Panc1 (cell line): ENCODE measurements at regions not wholly inside any gene's neighbourhood (a gene's known extent, or its start where the extent isn't known, plus 50 kb on each side); places are given as distances from the start of the nearest gene placed in this dataset.

Experiments used
- ATAC-seq: fragments of 200-7000 bp; cut with Tn5 transposase; 2 replicates; pipeline ENCODE4 v1.9.1; 2020; ENCODE audit warnings: mild to moderate bottlenecking, moderate library complexity
- BruUV-seq: library from RNA; stranded (reverse); fragments of 400-500 nt; replicated peaks from 2 replicates; lab custom pipeline; 2021; lab: Mats Ljungman, UMichigan
- CTCF ChIA-PET: fragments of 300-600 bp; sonication (Branson Sonifier 250); formaldehyde crosslinking; loops from one replicate; lab custom pipeline; 2022; ENCODE audit warnings: antibody characterized with exemption; lab: Charles Lee
- POLR2A ChIA-PET: fragments of 300-600 bp; sonication (Branson Sonifier 250); formaldehyde crosslinking; loops from one replicate; lab custom pipeline; 2022; ENCODE audit warnings: antibody characterized with exemption; lab: Charles Lee
- DNase-seq: peaks from one replicate; pipeline ENCODE4 v3.0.0-alpha.2; 2010; ENCODE audit warnings: low read depth, low spot score
- H3K27ac ChIP-seq: 2 replicates; pipeline ENCODE4 v1.5.1; 2011; ENCODE audit warnings: mild to moderate bottlenecking, low read length, inconsistent platforms
- H3K27me3 ChIP-seq: fragments of 200-500 bp; sonication (Bioruptor generic); 2 replicates; pipeline ENCODE4 v1.6.0; 2014; ENCODE audit warnings: low read length, inconsistent platforms; ENCODE audit not compliant: control insufficient read depth, insufficient read depth
- H3K36me3 ChIP-seq: fragments of 200-500 bp; sonication (Bioruptor generic); 2 replicates; pipeline ENCODE4 v1.5.1; 2014; ENCODE audit warnings: inconsistent platforms, mild to moderate bottlenecking, low read length, moderate library complexity; ENCODE audit not compliant: control insufficient read depth, insufficient read depth
- H3K4me1 ChIP-seq: 2 replicates; pipeline ENCODE4 v1.5.1; 2011; ENCODE audit warnings: inconsistent platforms, mild to moderate bottlenecking, low read length, moderate library complexity; ENCODE audit not compliant: control insufficient read depth, insufficient read depth
- H3K4me3 ChIP-seq, 2 experiments: 2 replicates each; pipeline ENCODE4 v1.5.1; 2011 to 2012; ENCODE audit warnings: low read depth in 2 of 2, low read length in 2 of 2, mild to moderate bottlenecking in 2 of 2, inconsistent platforms in 1 of 2, moderate library complexity in 1 of 2
- H3K9me3 ChIP-seq: fragments of 200-500 bp; sonication (Bioruptor generic); 2 replicates; pipeline ENCODE4 v1.5.1; 2014; ENCODE audit warnings: low read depth, mild to moderate bottlenecking, inconsistent platforms, low read length, moderate library complexity; ENCODE audit not compliant: control insufficient read depth, insufficient read depth
- CTCF ChIP-seq: fragments of 450-650 bp; IDR thresholded peaks from 2 replicates; pipeline ENCODE4 v1.5.1; 2017; ENCODE audit warnings: mild to moderate bottlenecking
- POLR2AphosphoS5 ChIP-seq: IDR thresholded peaks from 2 replicates; pipeline ENCODE4 v1.6.1; 2012; ENCODE audit warnings: mild to moderate bottlenecking, low read depth, low read length, moderate library complexity
- REST ChIP-seq, 2 experiments: IDR thresholded peaks; 2 replicates each; pipeline ENCODE4 v1.6.1; 2011 to 2012; ENCODE audit warnings: low read depth in 2 of 2, control low read depth in 1 of 2, low read length in 1 of 2, mild to moderate bottlenecking in 1 of 2, moderate library complexity in 1 of 2; ENCODE audit not compliant: insufficient read depth in 1 of 2
- SIN3A ChIP-seq: IDR thresholded peaks from 2 replicates; pipeline ENCODE4 v1.6.1; 2012; ENCODE audit warnings: low read depth, mild to moderate bottlenecking, low read length, moderate library complexity, borderline replicate concordance; ENCODE audit not compliant: insufficient read depth
- TCF7L2 ChIP-seq: IDR thresholded peaks from 2 replicates; pipeline ENCODE4 v1.6.1; 2011; ENCODE audit warnings: mild to moderate bottlenecking, low read depth, low read length, inconsistent platforms
- in situ Hi-C: cut with HindIII; loops from 2 replicates; pipeline ENCODE4 v1.10.0; 2016; ENCODE audit warnings: low sequenced_read_pairs, low pct_unique_long_range_greater_than_20kb
- intact Hi-C: fragments of 100-400 bp; cut with micrococcal nuclease; formaldehyde crosslinking; loops from one replicate; pipeline ENCODE4 v1.10.0; 2022; ENCODE audit not compliant: unreplicated experiment

GRCh38 chr3:176780766-176781165 lies 416.5 kb downstream of the TBL1XR1 start:
- Histone ChIP-seq H3K9me3 (no peaks in the 10 kb centered on the region), H3K36me3 (no peaks in the 10 kb centered on the region), H3K4me1 (no peaks in the 10 kb centered on the region), H3K27me3 (no peaks in the 10 kb centered on the region), H3K4me3 (no peak overlapping the region), H3K27ac (no peak overlapping the region)
- DNase-seq (no peak), ATAC-seq (no peak)
- ChIA-PET CTCF (no interaction called here), POLR2A (no interaction called here)
- in situ Hi-C loops, result no loop called here
- TF ChIP-seq POLR2AphosphoS5 (no peak), TCF7L2 (no peak), SIN3A (no peak), REST (IDR thresholded peaks at IDR 0.05; ENCODE audit: insufficient read depth in 1 of 2, low read depth in 2 of 2, low read length in 1 of 2) (no peak), CTCF (no peak)
- BruUV-seq, result no TSS peak
- intact Hi-C loops, result no loop called here

GRCh38 chr3:176776622-176777175 lies 420.6 kb downstream of the TBL1XR1 start:
- Histone ChIP-seq H3K27me3 (no peaks in the 10 kb centered on the region), H3K27ac (no peak overlapping the region), H3K4me1 (no peaks in the 10 kb centered on the region), H3K4me3 (no peak overlapping the region), H3K36me3 (no peaks in the 10 kb centered on the region), H3K9me3 (no peaks in the 10 kb centered on the region)
- no peak for ATAC-seq
- TF ChIP-seq REST (IDR thresholded peaks at IDR 0.05; ENCODE audit: insufficient read depth in 1 of 2, low read depth in 2 of 2, low read length in 1 of 2), result no peak
- no peak for TF ChIP-seq CTCF
- no peak for TF ChIP-seq SIN3A
- no peak for TF ChIP-seq TCF7L2
- no peak for TF ChIP-seq POLR2AphosphoS5
- in situ Hi-C loops (no loop called here), intact Hi-C loops (no loop called here)
- no peak for DNase-seq
- ChIA-PET CTCF (no interaction called here), POLR2A (no interaction called here)
- no TSS peak for BruUV-seq
